Neural crest cell (in vitro differentiated cells): ENCODE measurements at regions not wholly inside any gene's neighbourhood (a gene's known extent, or its start where the extent isn't known, plus 50 kb on each side); places are given as distances from the start of the nearest gene placed in this dataset.

ENCODE experiments used
- DNase-seq: peaks from one replicate; pipeline ENCODE4 v3.0.0; 2021; ENCODE audit warnings: low read depth, mixed read lengths, low spot score
- H3K27ac Mint-ChIP-seq: one replicate; pipeline ENCODE4 v1.8.0; 2021; ENCODE audit warnings: mild to moderate bottlenecking, mixed read lengths; ENCODE audit not compliant: unreplicated experiment
- H3K27me3 Mint-ChIP-seq: 2 replicates; pipeline ENCODE4 v1.8.0; 2021; ENCODE audit warnings: low read depth, mild to moderate bottlenecking, mixed read lengths
- H3K36me3 Mint-ChIP-seq: 2 replicates; pipeline ENCODE4 v1.8.0; 2021; ENCODE audit warnings: low read depth, mild to moderate bottlenecking, mixed read lengths
- H3K4me1 Mint-ChIP-seq: 2 replicates; pipeline ENCODE4 v1.8.0; 2021; ENCODE audit warnings: mixed read lengths
- H3K4me3 Mint-ChIP-seq: one replicate; pipeline ENCODE4 v1.8.0; 2021; ENCODE audit warnings: mild to moderate bottlenecking, mixed read lengths
- H3K9me3 Mint-ChIP-seq: 2 replicates; pipeline ENCODE4 v1.8.0; 2021; ENCODE audit warnings: mixed read lengths
- TF ChIP-seq, protein P1 (sequence below): fragments of 200-600 bp; sonication (generic); conservative IDR thresholded peaks from 2 replicates; pipeline ENCODE4 v1.5.0; 2021; ENCODE audit warnings: antibody characterized with exemption, mild to moderate bottlenecking

DNA sequence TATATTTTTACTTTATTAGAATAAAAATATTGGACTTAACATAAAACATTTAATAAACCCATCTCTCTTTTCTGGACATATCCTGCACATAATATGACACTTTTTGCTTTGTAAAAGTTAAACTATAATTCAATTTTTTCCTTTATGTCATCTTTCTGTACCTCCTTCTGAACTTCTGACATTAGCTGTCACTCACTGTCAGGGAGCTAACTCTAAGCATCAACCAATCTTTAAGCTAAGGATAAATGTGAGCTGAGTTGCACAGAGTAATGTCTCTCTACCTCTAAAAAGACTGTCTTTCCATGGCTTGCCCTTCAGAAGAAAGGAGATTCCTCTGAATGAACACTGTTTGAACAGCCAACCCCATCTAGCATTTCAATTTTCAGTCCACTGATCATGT, 948.6 kb upstream of the CHAC2 start:
- Mint-ChIP-seq H3K27me3 (no peaks in the 10 kb centered on the region), H3K9me3 (no peaks in the 10 kb centered on the region), H3K36me3 (no peaks in the 10 kb centered on the region), H3K4me1 (no peaks in the 10 kb centered on the region), H3K27ac (no peak overlapping the region), H3K4me3 (no peak overlapping the region)
- DNase-seq: no peak
- TF ChIP-seq, protein P1, sequence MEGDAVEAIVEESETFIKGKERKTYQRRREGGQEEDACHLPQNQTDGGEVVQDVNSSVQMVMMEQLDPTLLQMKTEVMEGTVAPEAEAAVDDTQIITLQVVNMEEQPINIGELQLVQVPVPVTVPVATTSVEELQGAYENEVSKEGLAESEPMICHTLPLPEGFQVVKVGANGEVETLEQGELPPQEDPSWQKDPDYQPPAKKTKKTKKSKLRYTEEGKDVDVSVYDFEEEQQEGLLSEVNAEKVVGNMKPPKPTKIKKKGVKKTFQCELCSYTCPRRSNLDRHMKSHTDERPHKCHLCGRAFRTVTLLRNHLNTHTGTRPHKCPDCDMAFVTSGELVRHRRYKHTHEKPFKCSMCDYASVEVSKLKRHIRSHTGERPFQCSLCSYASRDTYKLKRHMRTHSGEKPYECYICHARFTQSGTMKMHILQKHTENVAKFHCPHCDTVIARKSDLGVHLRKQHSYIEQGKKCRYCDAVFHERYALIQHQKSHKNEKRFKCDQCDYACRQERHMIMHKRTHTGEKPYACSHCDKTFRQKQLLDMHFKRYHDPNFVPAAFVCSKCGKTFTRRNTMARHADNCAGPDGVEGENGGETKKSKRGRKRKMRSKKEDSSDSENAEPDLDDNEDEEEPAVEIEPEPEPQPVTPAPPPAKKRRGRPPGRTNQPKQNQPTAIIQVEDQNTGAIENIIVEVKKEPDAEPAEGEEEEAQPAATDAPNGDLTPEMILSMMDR: no peak

DNA sequence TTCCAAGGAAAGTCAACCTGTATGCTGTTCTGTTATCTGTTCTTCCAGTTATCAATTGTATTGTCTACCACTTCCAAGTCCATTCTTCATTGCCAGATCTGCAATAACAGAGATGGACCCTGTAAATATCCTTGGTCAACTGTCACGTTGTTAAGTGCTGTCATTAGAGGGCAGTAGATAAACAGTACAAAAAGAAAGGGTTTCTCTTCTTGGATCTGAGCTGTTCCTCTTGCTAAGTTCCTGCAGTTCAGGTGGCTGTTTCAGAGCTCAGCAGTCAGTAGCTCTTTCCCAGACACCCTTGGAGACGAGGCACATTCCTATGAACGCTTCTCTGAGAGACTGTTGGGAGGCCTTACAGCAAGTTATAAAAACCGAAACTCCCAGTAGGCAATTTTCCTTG, 957.1 kb upstream of the CHAC2 start:
- Mint-ChIP-seq H3K27ac (no peak overlapping the region), H3K9me3 (peaks cover 2% of the 10 kb centered on the region), H3K4me1 (no peaks in the 10 kb centered on the region), H3K27me3 (no peaks in the 10 kb centered on the region), H3K4me3 (no peak overlapping the region), H3K36me3 (no peaks in the 10 kb centered on the region)
- TF ChIP-seq, protein P1: peak; percentile 36
- DNase-seq: no peak

DNA sequence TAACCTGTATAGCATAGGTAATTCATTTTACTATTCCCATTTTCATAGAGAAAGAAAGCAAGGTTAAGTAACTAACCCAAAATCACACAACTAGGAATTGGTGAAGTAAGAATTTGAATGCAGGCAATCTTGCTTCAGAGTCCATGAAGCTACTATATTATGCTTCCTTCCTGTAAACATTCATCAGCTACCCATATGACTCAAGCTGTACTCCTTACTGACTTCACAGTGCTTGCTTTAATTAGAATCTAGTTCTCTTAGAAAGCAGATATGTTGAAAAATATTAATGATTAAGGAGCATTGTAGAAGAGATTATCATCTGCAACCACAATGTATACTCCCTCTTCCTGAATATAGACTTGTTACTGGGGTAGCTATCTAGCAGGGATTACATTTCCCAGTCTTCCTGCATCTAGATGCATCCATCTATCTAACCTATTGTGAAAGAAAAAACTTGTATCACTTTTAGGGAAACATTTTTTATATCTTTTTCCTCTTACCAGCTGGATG, 961.6 kb upstream of the CHAC2 start:
- Mint-ChIP-seq H3K4me1 (no peaks in the 10 kb centered on the region), H3K27ac (no peak overlapping the region), H3K9me3 (peaks cover 6% of the 10 kb centered on the region)

DNA sequence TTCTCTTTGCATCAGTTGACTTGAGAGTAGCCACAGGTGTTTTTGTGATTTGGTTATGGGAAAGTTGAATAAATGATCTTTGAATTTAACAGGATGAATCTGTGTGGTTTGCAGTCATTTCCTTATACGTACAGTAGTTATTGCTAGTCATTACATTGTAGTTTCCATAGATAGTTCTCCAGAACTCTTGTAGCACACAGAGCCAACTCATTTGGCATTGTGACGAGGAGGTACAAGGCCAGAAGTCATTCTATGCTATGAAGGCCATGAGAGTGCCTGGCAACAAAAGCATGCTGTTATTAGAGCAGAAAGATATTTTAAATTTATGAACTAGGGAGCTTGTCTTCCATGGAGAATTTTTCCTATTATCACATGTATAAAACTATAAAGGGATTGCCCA, 973.0 kb upstream of the CHAC2 start:
- H3K27me3 Mint-ChIP-seq: no peaks in the 10 kb centered on the region
- TF ChIP-seq, protein P1: no peak
- no peaks in the 10 kb centered on the region for H3K36me3 Mint-ChIP-seq
- no peak for DNase-seq
- no peak overlapping the region for H3K27ac Mint-ChIP-seq
- peaks cover 8% of the 10 kb centered on the region for H3K9me3 Mint-ChIP-seq
- no peaks in the 10 kb centered on the region for H3K4me1 Mint-ChIP-seq
- no peak overlapping the region for H3K4me3 Mint-ChIP-seq

More for the DNA sequence above, 961.6 kb upstream of the CHAC2 start:
- Mint-ChIP-seq H3K36me3 (no peaks in the 10 kb centered on the region), H3K4me3 (no peak overlapping the region), H3K27me3 (no peaks in the 10 kb centered on the region)
- no peak for DNase-seq
- TF ChIP-seq, protein P1: no peak

DNA sequence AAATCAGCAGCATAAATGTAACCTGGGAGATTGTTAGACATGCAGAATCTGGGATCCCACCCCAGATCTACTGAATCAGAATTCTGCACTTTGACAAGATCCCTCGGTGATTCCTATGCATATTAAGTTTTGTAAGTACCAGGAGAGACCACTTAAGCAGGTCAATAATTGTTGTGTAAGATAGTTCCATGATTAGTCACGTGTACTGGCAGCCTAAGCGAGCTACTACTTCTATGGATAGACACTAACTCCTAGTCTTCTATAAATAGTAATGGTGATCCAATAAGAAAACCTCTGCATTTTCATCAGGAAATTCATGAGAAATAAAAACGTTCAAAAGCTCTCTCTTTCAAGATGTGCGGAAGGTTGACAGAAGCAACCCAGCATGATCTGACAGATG, 988.2 kb upstream of the CHAC2 start:
- Mint-ChIP-seq H3K4me1 (no peaks in the 10 kb centered on the region), H3K36me3 (no peaks in the 10 kb centered on the region), H3K27me3 (no peaks in the 10 kb centered on the region), H3K27ac (no peak overlapping the region), H3K4me3 (no peak overlapping the region), H3K9me3 (no peaks in the 10 kb centered on the region)
- TF ChIP-seq, protein P1: no peak
- DNase-seq: no peak

DNA sequence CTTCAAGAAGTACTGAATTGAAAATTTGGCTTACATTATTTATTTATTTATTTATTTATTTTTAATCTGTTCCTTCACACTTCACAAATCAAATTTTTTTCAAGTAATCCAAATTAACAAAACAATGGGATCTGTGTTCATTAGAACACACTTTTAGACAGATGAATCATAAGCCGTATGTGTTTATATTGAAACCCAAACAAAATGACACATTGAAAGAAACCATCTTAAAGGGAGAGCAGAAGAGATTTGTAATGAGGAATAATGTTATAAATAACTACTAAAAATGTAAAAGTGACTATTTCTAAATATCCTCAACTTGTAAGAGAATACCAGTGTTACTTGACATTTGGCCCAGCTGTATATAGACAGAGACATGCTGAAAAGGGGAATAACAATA, 991.0 kb upstream of the CHAC2 start:
- Mint-ChIP-seq H3K27me3 (no peaks in the 10 kb centered on the region), H3K9me3 (peaks cover 7% of the 10 kb centered on the region), H3K4me3 (no peak overlapping the region), H3K27ac (no peak overlapping the region), H3K4me1 (no peaks in the 10 kb centered on the region), H3K36me3 (no peaks in the 10 kb centered on the region)
- DNase-seq: no peak
- TF ChIP-seq, protein P1: no peak
